SJCRH30 (cell line): ENCODE measurements at regions not wholly inside any gene's neighbourhood (a gene's known extent, or its start where the extent isn't known, plus 50 kb on each side); places are given as distances from the start of the nearest gene placed in this dataset.
A peak's percentile ranks its signal among the peaks of the same experiment; 100 is the strongest.
"Not testable (repeated sequence)": the region's sequence is repeated elsewhere in the genome, so short reads cannot be mapped to it uniquely, and the experiment has no call there.

Source experiments
- DNase-seq, 2 experiments: peaks; one replicate each; pipeline ENCODE4 v3.0.0-alpha.2; 2015 to 2020
- H3K27ac ChIP-seq: fragments of 250-450 bp; sonication (Bioruptor Pico); 2 replicates; pipeline ENCODE4 v1.5.1; 2020; ENCODE audit warnings: mild to moderate bottlenecking, moderate library complexity
- H3K27me3 ChIP-seq: fragments of 250-450 bp; sonication (Bioruptor Pico); 2 replicates; pipeline ENCODE4 v1.5.1; 2020; ENCODE audit warnings: mild to moderate bottlenecking, moderate library complexity
- H3K36me3 ChIP-seq: fragments of 250-450 bp; sonication (Bioruptor Pico); 2 replicates; pipeline ENCODE4 v1.5.1; 2020; ENCODE audit warnings: mild to moderate bottlenecking, moderate library complexity
- H3K4me1 ChIP-seq: fragments of 250-450 bp; sonication (Bioruptor Pico); 2 replicates; pipeline ENCODE4 v1.5.1; 2020; ENCODE audit warnings: mild to moderate bottlenecking, moderate library complexity
- H3K4me3 ChIP-seq: fragments of 250-450 bp; sonication (Bioruptor Pico); 2 replicates; pipeline ENCODE4 v1.5.1; 2020; ENCODE audit warnings: mild to moderate bottlenecking, moderate library complexity
- H3K9me3 ChIP-seq: fragments of 250-450 bp; sonication (Bioruptor Pico); replicated peaks from 2 replicates; pipeline ENCODE4 v1.5.1; 2020; ENCODE audit warnings: mild to moderate bottlenecking, moderate library complexity

- H3K4me1 ChIP-seq: no peaks in the 10 kb centered on the region
- no peaks in the 10 kb centered on the region for H3K9me3 ChIP-seq
- H3K27ac ChIP-seq: no peak overlapping the region
- no peak overlapping the region for H3K4me3 ChIP-seq
- H3K36me3 ChIP-seq: no peaks in the 10 kb centered on the region
- H3K27me3 ChIP-seq: no peaks in the 10 kb centered on the region
- no peak for DNase-seq
Measured at GRCh38 chr5:158499892-158500418, 599.8 kb downstream of the EBF1 start.

GRCh38 chr5:158499075-158499891 is 600.4 kb downstream of the EBF1 start:
- Histone ChIP-seq H3K4me1 (no peaks in the 10 kb centered on the region), H3K4me3 (no peak overlapping the region), H3K27ac (no peak overlapping the region), H3K36me3 (no peaks in the 10 kb centered on the region), H3K27me3 (no peaks in the 10 kb centered on the region), H3K9me3 (no peaks in the 10 kb centered on the region)
- DNase-seq: no peak

GRCh38 chr5:158496624-158497023 is 603.1 kb downstream of the EBF1 start:
- no peaks in the 10 kb centered on the region for H3K9me3 ChIP-seq
- peaks cover 12% of the 10 kb centered on the region for H3K4me1 ChIP-seq
- no peaks in the 10 kb centered on the region for H3K36me3 ChIP-seq
- DNase-seq: no peak
- H3K4me3 ChIP-seq: no peak overlapping the region
- H3K27me3 ChIP-seq: no peaks in the 10 kb centered on the region
- no peak overlapping the region for H3K27ac ChIP-seq

GRCh38 chr5:158494541-158494940 is 605.2 kb downstream of the EBF1 start:
- H3K27me3 ChIP-seq: no peaks in the 10 kb centered on the region
- no peak overlapping the region for H3K4me3 ChIP-seq
- peaks cover 12% of the 10 kb centered on the region for H3K4me1 ChIP-seq
- no peaks in the 10 kb centered on the region for H3K9me3 ChIP-seq
- no peak for DNase-seq
- H3K27ac ChIP-seq: no peak overlapping the region
- no peaks in the 10 kb centered on the region for H3K36me3 ChIP-seq

GRCh38 chr5:158494044-158494443 is 605.7 kb downstream of the EBF1 start:
- peaks cover 12% of the 10 kb centered on the region for H3K4me1 ChIP-seq
- not testable (repeated sequence) for H3K4me3 ChIP-seq, H3K27me3 ChIP-seq, DNase-seq, H3K36me3 ChIP-seq, H3K27ac ChIP-seq, H3K9me3 ChIP-seq

GRCh38 chr5:158492841-158493242 is 606.9 kb downstream of the EBF1 start:
- Histone ChIP-seq H3K27me3 (no peaks in the 10 kb centered on the region), H3K4me3 (no peak overlapping the region), H3K9me3 (no peaks in the 10 kb centered on the region), H3K4me1 (peaks cover 12% of the 10 kb centered on the region), H3K36me3 (no peaks in the 10 kb centered on the region), H3K27ac (peak overlapping the region; percentile 24)
- DNase-seq: peak; percentile 68 to 83

GRCh38 chr5:158492136-158492535 is 607.6 kb downstream of the EBF1 start:
- no peak for DNase-seq
- H3K36me3 ChIP-seq: no peaks in the 10 kb centered on the region
- no peak overlapping the region for H3K4me3 ChIP-seq
- H3K27me3 ChIP-seq: no peaks in the 10 kb centered on the region
- no peak overlapping the region; the same call in 1 of the 2 replicates for H3K27ac ChIP-seq
- H3K4me1 ChIP-seq: peaks cover 17% of the 10 kb centered on the region
- no peaks in the 10 kb centered on the region for H3K9me3 ChIP-seq

- no peak for DNase-seq
- no peaks in the 10 kb centered on the region for H3K9me3 ChIP-seq
- no peak overlapping the region for H3K4me3 ChIP-seq
- peaks cover 11% of the 10 kb centered on the region for H3K4me1 ChIP-seq
- H3K27me3 ChIP-seq: no peaks in the 10 kb centered on the region
- H3K36me3 ChIP-seq: no peaks in the 10 kb centered on the region
- no peak overlapping the region for H3K27ac ChIP-seq
Measured at GRCh38 chr5:158487664-158488063, 612.1 kb downstream of the EBF1 start.

GRCh38 chr5:158487156-158487555 is 612.6 kb downstream of the EBF1 start:
- Histone ChIP-seq H3K36me3 (no peaks in the 10 kb centered on the region), H3K27me3 (no peaks in the 10 kb centered on the region), H3K4me1 (peaks cover 6% of the 10 kb centered on the region), H3K27ac (no peak overlapping the region), H3K9me3 (no peaks in the 10 kb centered on the region), H3K4me3 (no peak overlapping the region)
- DNase-seq: no peak

- no peaks in the 10 kb centered on the region for H3K36me3 ChIP-seq
- peaks cover 5% of the 10 kb centered on the region; the same call in 1 of the 2 replicates for H3K4me1 ChIP-seq
- H3K4me3 ChIP-seq: no peak overlapping the region
- H3K27ac ChIP-seq: no peak overlapping the region
- no peaks in the 10 kb centered on the region for H3K27me3 ChIP-seq
- no peak for DNase-seq
- no peaks in the 10 kb centered on the region for H3K9me3 ChIP-seq
Measured at GRCh38 chr5:158486566-158486965, 613.1 kb downstream of the EBF1 start.

- H3K27ac ChIP-seq: no peak overlapping the region
- H3K9me3 ChIP-seq: no peaks in the 10 kb centered on the region
- no peaks in the 10 kb centered on the region for H3K27me3 ChIP-seq
- H3K36me3 ChIP-seq: no peaks in the 10 kb centered on the region
- no peak overlapping the region for H3K4me3 ChIP-seq
- peaks cover 5% of the 10 kb centered on the region; the same call in 1 of the 2 replicates for H3K4me1 ChIP-seq
- no peak for DNase-seq
Measured at GRCh38 chr5:158485604-158486081, 614.1 kb downstream of the EBF1 start.

- Histone ChIP-seq H3K27ac (no peak overlapping the region), H3K4me3 (no peak overlapping the region), H3K27me3 (no peaks in the 10 kb centered on the region), H3K36me3 (no peaks in the 10 kb centered on the region), H3K9me3 (no peaks in the 10 kb centered on the region), H3K4me1 (peaks cover 5% of the 10 kb centered on the region; the same call in 1 of the 2 replicates)
- no peak for DNase-seq
Measured at GRCh38 chr5:158485047-158485446, 614.7 kb downstream of the EBF1 start.

GRCh38 chr5:158484150-158484549 is 615.6 kb downstream of the EBF1 start:
- DNase-seq: no peak
- H3K4me3 ChIP-seq: no peak overlapping the region
- no peaks in the 10 kb centered on the region for H3K27me3 ChIP-seq
- no peaks in the 10 kb centered on the region for H3K36me3 ChIP-seq
- no peak overlapping the region for H3K27ac ChIP-seq
- H3K4me1 ChIP-seq: peaks cover 5% of the 10 kb centered on the region; the same call in 1 of the 2 replicates
- H3K9me3 ChIP-seq: no peaks in the 10 kb centered on the region

GRCh38 chr5:158483281-158483860 is 616.3 kb downstream of the EBF1 start:
- no peak for DNase-seq
- H3K27me3 ChIP-seq: no peaks in the 10 kb centered on the region
- no peaks in the 10 kb centered on the region for H3K36me3 ChIP-seq
- H3K27ac ChIP-seq: no peak overlapping the region
- no peaks in the 10 kb centered on the region for H3K9me3 ChIP-seq
- no peak overlapping the region for H3K4me3 ChIP-seq
- peaks cover 7% of the 10 kb centered on the region; the same call in 1 of the 2 replicates for H3K4me1 ChIP-seq

- no peaks in the 10 kb centered on the region for H3K9me3 ChIP-seq
Measured at GRCh38 chr5:158482125-158482524, 617.6 kb downstream of the EBF1 start.

More at GRCh38 chr5:158482125-158482524, 617.6 kb downstream of the EBF1 start:
- no peak overlapping the region for H3K4me3 ChIP-seq
- H3K4me1 ChIP-seq: peaks cover 4% of the 10 kb centered on the region; the same call in 1 of the 2 replicates
- H3K36me3 ChIP-seq: no peaks in the 10 kb centered on the region
- no peak overlapping the region for H3K27ac ChIP-seq
- no peaks in the 10 kb centered on the region for H3K27me3 ChIP-seq
- DNase-seq: no peak
